Subcutaneous abdominal adipose tissue (tissue), 5 donors: ENCODE measurements at regions not wholly inside any gene's neighbourhood (a gene's known extent, or its start where the extent isn't known, plus 50 kb on each side); places are given as distances from the start of the nearest gene placed in this dataset.
"Not testable (repeated sequence)": the region's sequence is repeated elsewhere in the genome, so short reads cannot be mapped to it uniquely, and the experiment has no call there.

ENCODE experiments used
- H3K27ac ChIP-seq: one replicate; pipeline ENCODE4 v1.7.0; 2013; ENCODE audit warnings: low read depth, mild to moderate bottlenecking, inconsistent platforms, low read length, moderate library complexity
- H3K27me3 ChIP-seq, 5 donors: one replicate each; pipeline ENCODE4 v1.7.0; 2013; ENCODE audit warnings: low read length in 5 of 5, inconsistent platforms in 1 of 5; ENCODE audit not compliant: control insufficient read depth in 5 of 5, insufficient read depth in 4 of 5
- H3K36me3 ChIP-seq, 5 donors: one replicate each; pipeline ENCODE4 v1.7.0; 2013; ENCODE audit warnings: low read length in 5 of 5; ENCODE audit not compliant: control insufficient read depth in 5 of 5, insufficient read depth in 5 of 5
- H3K4me1 ChIP-seq, 5 donors: one replicate each; pipeline ENCODE4 v1.7.0; 2013; ENCODE audit warnings: low read length in 5 of 5, mild to moderate bottlenecking in 3 of 5, moderate library complexity in 1 of 5; ENCODE audit not compliant: control insufficient read depth in 5 of 5, insufficient read depth in 5 of 5
- H3K4me3 ChIP-seq, 5 donors: one replicate each; pipeline ENCODE4 v1.7.0; 2013; ENCODE audit warnings: low read length in 5 of 5, low read depth in 1 of 5
- H3K9ac ChIP-seq, 5 donors: one replicate each; pipeline ENCODE4 v1.7.0; 2013; ENCODE audit warnings: low read length in 5 of 5, mild to moderate bottlenecking in 4 of 5, moderate library complexity in 3 of 5
- H3K9me3 ChIP-seq, 5 donors: one replicate each; pipeline ENCODE4 v1.7.0; 2013; ENCODE audit warnings: low read length in 5 of 5; ENCODE audit not compliant: control insufficient read depth in 5 of 5
- donor health status: healthy.
- donor health status: healthy.
- donor health status: healthy.
- donor health status: healthy.
- donor health status: healthy.

DNA sequence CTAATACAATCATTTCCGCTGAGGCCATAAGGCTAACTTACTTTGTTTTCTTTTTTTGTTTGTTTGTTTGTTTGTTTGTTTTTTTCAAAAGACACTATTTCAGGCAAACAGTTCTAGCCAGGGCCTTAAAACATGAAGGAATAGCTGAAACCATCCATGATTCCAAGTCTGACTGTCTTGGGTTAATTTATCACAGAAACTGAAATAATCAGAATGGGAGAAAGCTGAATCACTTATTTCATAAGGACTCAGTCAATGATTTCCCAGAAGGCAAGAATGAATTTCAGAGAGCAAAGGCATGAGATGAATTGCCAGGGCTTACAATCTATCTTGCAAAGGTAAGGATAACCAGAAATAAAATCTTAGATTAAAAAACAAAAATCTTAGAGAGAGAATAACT is 1315.1 kb downstream of the SUCLG1 start:
- H3K4me3 ChIP-seq: no peak overlapping the region
- H3K9me3 ChIP-seq: no peaks in the 10 kb centered on the region
- no peaks in the 10 kb centered on the region for H3K36me3 ChIP-seq
- no peaks in the 10 kb centered on the region for H3K27me3 ChIP-seq
- H3K9ac ChIP-seq: no peak overlapping the region
- H3K4me1 ChIP-seq: no peaks in the 10 kb centered on the region
- H3K27ac ChIP-seq: no peak overlapping the region

DNA sequence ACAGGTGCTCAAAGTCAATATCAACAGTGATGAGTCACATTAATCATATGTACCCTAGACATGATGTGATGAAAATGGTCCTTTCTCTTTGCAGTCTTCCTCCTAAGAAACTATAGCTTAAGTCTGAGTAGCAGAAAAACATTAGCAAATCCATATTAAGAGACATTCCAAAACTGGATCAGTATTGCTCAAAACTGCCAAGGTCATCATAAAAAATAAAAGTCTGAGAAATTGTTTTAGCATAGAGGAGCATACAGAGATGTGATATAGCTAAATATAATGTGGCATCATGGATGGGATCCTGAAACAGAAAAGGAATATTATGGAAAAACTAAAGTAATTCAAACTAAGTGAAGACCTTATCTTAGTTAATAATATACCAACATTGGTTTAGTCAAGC is 1316.1 kb downstream of the SUCLG1 start:
- no peaks in the 10 kb centered on the region for H3K9me3 ChIP-seq
- H3K36me3 ChIP-seq: no peaks in the 10 kb centered on the region
- H3K27ac ChIP-seq: no peak overlapping the region
- no peak overlapping the region for H3K4me3 ChIP-seq
- H3K4me1 ChIP-seq: no peaks in the 10 kb centered on the region
- no peak overlapping the region for H3K9ac ChIP-seq
- no peaks in the 10 kb centered on the region for H3K27me3 ChIP-seq

DNA sequence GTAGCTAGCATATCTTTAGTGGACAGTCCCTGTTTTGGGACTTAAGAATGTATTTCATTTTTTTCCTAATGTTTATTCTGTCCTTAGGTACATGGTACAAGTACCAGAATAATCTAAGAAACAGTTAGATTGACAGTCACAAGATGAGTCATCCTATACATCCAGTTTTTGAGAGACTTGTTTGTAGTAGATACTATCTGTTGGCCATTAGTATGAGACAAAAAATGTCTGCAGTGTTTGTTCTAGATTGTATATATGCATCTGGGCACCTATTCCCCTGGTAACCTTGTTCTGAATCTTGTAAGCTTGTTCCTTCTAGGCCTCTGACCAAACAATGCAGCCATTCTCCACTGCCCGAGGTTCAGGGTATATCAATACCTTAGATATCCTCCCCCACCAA is 1343.5 kb downstream of the SUCLG1 start:
- Histone ChIP-seq H3K9me3 (no peaks in the 10 kb centered on the region), H3K4me3 (no peak overlapping the region), H3K27me3 (no peaks in the 10 kb centered on the region)

DNA sequence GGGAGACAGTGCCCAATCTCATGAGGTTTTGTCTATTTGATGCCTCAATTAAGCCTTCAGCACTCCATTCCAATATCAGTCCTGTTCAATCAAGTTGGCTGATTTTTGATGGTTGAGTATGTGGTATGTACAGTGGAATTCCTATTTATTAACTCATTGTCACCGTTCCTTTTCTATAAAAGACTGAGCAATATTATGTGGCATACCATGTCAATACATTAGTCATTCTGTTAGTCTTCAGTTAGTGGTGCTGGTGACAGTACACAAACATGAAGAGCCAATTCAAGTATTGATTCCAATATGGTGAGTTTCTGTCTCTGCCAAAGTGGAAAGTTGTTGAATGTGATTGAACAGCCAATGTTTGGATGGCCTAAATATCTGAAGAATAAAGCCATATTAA is 1343.9 kb downstream of the SUCLG1 start:
- Histone ChIP-seq H3K9ac (no peak overlapping the region), H3K4me3 (no peak overlapping the region), H3K36me3 (no peaks in the 10 kb centered on the region), H3K27ac (no peak overlapping the region), H3K9me3 (no peaks in the 10 kb centered on the region), H3K4me1 (no peaks in the 10 kb centered on the region), H3K27me3 (no peaks in the 10 kb centered on the region)

More for the DNA sequence above, 1343.5 kb downstream of the SUCLG1 start:
- H3K4me1 ChIP-seq: no peaks in the 10 kb centered on the region
- H3K27ac ChIP-seq: no peak overlapping the region
- H3K36me3 ChIP-seq: no peaks in the 10 kb centered on the region
- H3K9ac ChIP-seq: no peak overlapping the region

- H3K27ac ChIP-seq: no peak overlapping the region
- H3K4me1 ChIP-seq: no peaks in the 10 kb centered on the region
- H3K27me3 ChIP-seq: no peaks in the 10 kb centered on the region
- no peak overlapping the region for H3K9ac ChIP-seq
- H3K36me3 ChIP-seq: no peaks in the 10 kb centered on the region
- H3K4me3 ChIP-seq: no peak overlapping the region
- H3K9me3 ChIP-seq: no peaks in the 10 kb centered on the region
Measured at GRCh38 chr2:83113953-83114352, 1345.1 kb downstream of the SUCLG1 start.

DNA sequence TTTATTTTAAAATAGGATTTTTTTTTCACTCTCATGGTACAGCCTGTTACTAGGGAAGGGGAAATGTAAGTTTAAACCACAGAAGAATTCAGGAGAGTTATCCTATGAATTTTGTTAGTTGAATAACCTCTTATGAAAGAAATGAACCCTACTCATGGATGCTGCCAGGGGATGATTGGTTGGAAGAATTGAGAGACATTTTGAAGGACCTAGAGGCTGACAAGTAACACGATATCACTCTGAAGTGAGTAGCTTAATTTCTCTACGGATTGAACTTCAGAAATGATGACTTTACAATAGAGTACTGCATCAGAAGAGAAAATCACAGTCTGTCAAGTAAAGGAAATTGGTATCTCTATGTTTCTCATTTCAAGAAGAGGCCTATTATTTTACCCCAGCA is 1346.2 kb downstream of the SUCLG1 start:
- Histone ChIP-seq H3K4me1 (no peaks in the 10 kb centered on the region), H3K27ac (no peak overlapping the region), H3K9me3 (no peaks in the 10 kb centered on the region), H3K4me3 (no peak overlapping the region), H3K36me3 (no peaks in the 10 kb centered on the region), H3K9ac (no peak overlapping the region), H3K27me3 (no peaks in the 10 kb centered on the region)

GRCh38 chr2:83109284-83109683 is 1349.8 kb downstream of the SUCLG1 start:
- no peaks in the 10 kb centered on the region for H3K27me3 ChIP-seq
- no peak overlapping the region for H3K9ac ChIP-seq
- no peak overlapping the region for H3K4me3 ChIP-seq
- no peak overlapping the region for H3K27ac ChIP-seq
- H3K36me3 ChIP-seq: no peaks in the 10 kb centered on the region
- H3K4me1 ChIP-seq: no peaks in the 10 kb centered on the region
- H3K9me3 ChIP-seq: no peaks in the 10 kb centered on the region

DNA sequence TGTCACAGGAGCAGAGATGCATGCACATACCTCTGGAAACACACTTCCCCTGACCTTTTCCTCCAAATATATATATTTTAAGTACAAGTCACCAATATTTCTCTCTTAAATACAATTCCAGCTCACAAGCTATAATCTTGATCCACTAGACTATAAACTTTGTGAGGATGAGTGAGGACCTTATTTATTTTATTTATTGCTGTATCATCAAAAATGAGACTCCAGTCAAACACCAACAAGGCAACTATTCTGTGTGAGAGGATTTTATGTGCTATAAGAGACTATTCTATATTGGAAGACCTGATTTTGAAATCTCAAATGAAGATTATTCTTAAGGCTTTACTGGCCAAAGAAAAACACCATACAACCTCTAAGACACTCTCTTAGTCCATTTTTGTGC is 1352.2 kb downstream of the SUCLG1 start:
- Histone ChIP-seq H3K9ac (no peak overlapping the region), H3K27me3 (no peaks in the 10 kb centered on the region), H3K9me3 (no peaks in the 10 kb centered on the region), H3K4me1 (peaks cover 0 to 3% (median 0%) of the 10 kb centered on the region in 5 donors), H3K4me3 (no peak overlapping the region), H3K36me3 (no peaks in the 10 kb centered on the region), H3K27ac (no peak overlapping the region)

GRCh38 chr2:83104202-83104601 is 1354.9 kb downstream of the SUCLG1 start:
- no peaks in the 10 kb centered on the region for H3K27me3 ChIP-seq
- peaks cover 0 to 2% (median 0%) of the 10 kb centered on the region in 5 donors for H3K9me3 ChIP-seq
- H3K4me3 ChIP-seq: no peak overlapping the region
- H3K36me3 ChIP-seq: no peaks in the 10 kb centered on the region
- H3K4me1 ChIP-seq: peaks cover 0 to 3% (median 0%) of the 10 kb centered on the region in 5 donors
- no peak overlapping the region for H3K27ac ChIP-seq
- no peak overlapping the region for H3K9ac ChIP-seq

DNA sequence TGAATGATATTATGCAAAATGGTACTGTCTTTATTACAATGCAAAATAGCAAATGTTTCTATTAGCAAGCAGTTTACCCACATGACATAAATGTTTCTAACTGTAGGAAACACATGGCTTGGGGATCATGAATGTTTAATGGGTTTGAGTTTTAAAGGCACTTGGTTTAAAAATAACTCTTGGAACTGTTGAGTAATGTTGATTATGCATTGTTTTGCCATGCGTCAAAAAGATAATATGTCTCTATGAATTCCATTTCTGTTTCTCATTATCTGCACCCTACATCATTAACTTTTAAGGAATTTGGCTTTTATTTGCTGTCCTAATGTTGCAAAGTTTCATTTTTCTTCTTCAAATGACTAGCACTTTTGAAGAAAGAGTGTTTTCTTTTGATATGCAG is 1355.5 kb downstream of the SUCLG1 start:
- peaks cover 0 to 2% (median 0%) of the 10 kb centered on the region in 5 donors for H3K9me3 ChIP-seq
- H3K4me3 ChIP-seq: no peak overlapping the region
- no peak overlapping the region for H3K9ac ChIP-seq
- peaks cover 0 to 3% (median 0%) of the 10 kb centered on the region in 5 donors for H3K4me1 ChIP-seq
- H3K36me3 ChIP-seq: no peaks in the 10 kb centered on the region
- H3K27ac ChIP-seq: no peak overlapping the region
- no peaks in the 10 kb centered on the region for H3K27me3 ChIP-seq

- H3K9me3 ChIP-seq, H3K4me3 ChIP-seq, H3K27me3 ChIP-seq, H3K4me1 ChIP-seq, H3K36me3 ChIP-seq, H3K9ac ChIP-seq, H3K27ac ChIP-seq: not testable (repeated sequence)
Measured at GRCh38 chr2:83089051-83089450, 1370.0 kb downstream of the SUCLG1 start.
